Esophagus muscularis mucosa (tissue), 4 donors: ENCODE measurements at regions not wholly inside any gene's neighbourhood (a gene's known extent, or its start where the extent isn't known, plus 50 kb on each side); places are given as distances from the start of the nearest gene placed in this dataset.

Experiments used
- DNase-seq: peaks from one replicate; pipeline ENCODE4 v3.0.0-alpha.2; 2017; ENCODE audit errors: extremely low spot score
- H3K27ac ChIP-seq, 4 donors: fragments of 200-600 bp; sonication (generic); replicated peaks in 1 of 4; 1 replicate in 3 of 4; 2 replicates in 1 of 4; pipeline ENCODE4 v1.5.1; 2016 to 2019; ENCODE audit warnings: mild to moderate bottlenecking in 1 of 4
- H3K27me3 ChIP-seq, 4 donors: fragments of 200-600 bp; sonication (generic); one replicate each; pipeline versions ENCODE4 v1.5.1 to v1.6.0; 2016 to 2019
- H3K36me3 ChIP-seq, 4 donors: fragments of 200-600 bp; sonication (generic); one replicate each; pipeline ENCODE4 v1.5.1; 2016 to 2019
- H3K4me1 ChIP-seq, 4 donors: fragments of 200-600 bp; sonication (generic); one replicate each; pipeline ENCODE4 v1.5.1; 2016 to 2019
- H3K4me3 ChIP-seq, 4 donors: fragments of 200-600 bp; sonication (generic); 1 replicate in 2 of 4; 2 replicates in 2 of 4; pipeline ENCODE4 v1.5.1; 2016 to 2019; ENCODE audit warnings: mild to moderate bottlenecking in 4 of 4, moderate library complexity in 1 of 4
- H3K9me3 ChIP-seq, 4 donors: fragments of 200-600 bp; sonication (generic); 1 replicate in 3 of 4; 2 replicates in 1 of 4; pipeline ENCODE4 v1.5.1; 2016 to 2019
- CTCF ChIP-seq, 3 experiments: fragments of 200-600 bp in 2 of 3; fragments of 450-650 bp in 1 of 3; sonication (generic) in 2 of 3; IDR thresholded peaks; one replicate each; pipeline ENCODE4 v1.5.1; 2017 to 2019; ENCODE audit warnings: antibody characterized with exemption in 3 of 3, mild to moderate bottlenecking in 2 of 3, moderate library complexity in 1 of 3
- EP300 ChIP-seq: sonication (generic); formaldehyde crosslinking; IDR thresholded peaks from one replicate; pipeline ENCODE4 v1.6.1; 2017; ENCODE audit warnings: antibody characterized with exemption
- POLR2A ChIP-seq: fragments of 450-650 bp; IDR thresholded peaks from one replicate; pipeline ENCODE4 v1.6.1; 2017; ENCODE audit warnings: antibody characterized with exemption, moderate library complexity, mild to moderate bottlenecking, low read depth
- POLR2AphosphoS5 ChIP-seq, 2 donors: sonication (generic); formaldehyde crosslinking; IDR thresholded peaks; one replicate each; pipeline ENCODE4 v1.6.1; 2017; ENCODE audit warnings: antibody characterized with exemption in 2 of 2
- WGBS: methylation state at CpG from one replicate; pipeline ENCODE4 v1.1.5; 2018; 5-methylcytosine and 5-hydroxymethylcytosine counted together
- intact Hi-C: fragments of 100-400 bp; cut with DNase I; formaldehyde crosslinking; loops from one replicate; pipeline ENCODE4 v1.15.1; 2023

DNA sequence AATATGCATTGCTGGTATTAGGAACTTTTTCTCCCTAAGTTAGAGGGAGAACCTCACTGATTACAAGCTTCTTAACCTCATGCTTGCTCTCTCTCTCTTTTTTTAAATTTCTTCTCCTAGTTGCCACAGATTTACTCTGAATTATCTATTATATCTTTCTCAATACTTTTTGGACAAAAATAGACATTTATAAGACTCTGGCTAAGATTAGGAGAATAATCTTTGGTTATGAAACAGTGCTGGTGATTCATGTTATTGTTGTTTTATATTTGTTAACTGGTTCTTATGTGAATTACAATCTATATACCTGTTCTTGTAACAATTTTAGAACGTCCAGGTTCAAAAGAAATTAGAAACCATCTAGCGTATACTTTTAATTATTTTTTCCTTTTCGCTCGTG is 187.8 kb downstream of the OGFRL1 start:
- WGBS, result 95% methylated on average over 4 of the region's 4 CpGs
- DNase-seq, result no peak
- H3K9me3 ChIP-seq, result no peaks in the 10 kb centered on the region
- H3K4me1 ChIP-seq, result peaks cover 16 to 45% (median 32%) of the 10 kb centered on the region in 4 donors
- intact Hi-C loops, result loop anchor here (5.0 kb wide), 1 partner anchor 54 kb away; no protein-coding TSS in a partner anchor
- H3K4me3 ChIP-seq, result no peak overlapping the region
- no peak overlapping the region for H3K27ac ChIP-seq
- H3K27me3 ChIP-seq, result no peaks in the 10 kb centered on the region
- no peaks in the 10 kb centered on the region for H3K36me3 ChIP-seq
- TF ChIP-seq POLR2A (no peak), EP300 (no peak), CTCF (IDR thresholded peaks at IDR 0.05) (no peak), POLR2AphosphoS5 (IDR thresholded peaks at IDR 0.05) (no peak)

- H3K36me3 ChIP-seq, result no peaks in the 10 kb centered on the region
- intact Hi-C loops, result loop anchor here (5.0 kb wide), 1 partner anchor 55 kb away; no protein-coding TSS in a partner anchor
- no peak overlapping the region for H3K4me3 ChIP-seq
- no peak for TF ChIP-seq POLR2A
- TF ChIP-seq EP300, result no peak
- TF ChIP-seq CTCF (IDR thresholded peaks at IDR 0.05), result no peak
- no peak for TF ChIP-seq POLR2AphosphoS5 (IDR thresholded peaks at IDR 0.05)
- H3K27me3 ChIP-seq, result no peaks in the 10 kb centered on the region
- H3K9me3 ChIP-seq, result no peaks in the 10 kb centered on the region
- peak overlapping the region in 1 of 4 donors; percentile 19 for H3K27ac ChIP-seq
- peaks cover 17 to 47% (median 32%) of the 10 kb centered on the region in 4 donors for H3K4me1 ChIP-seq
- 88% methylated on average over 2 of the region's 2 CpGs for WGBS
- no peak for DNase-seq
These were observed 188.3 kb downstream of the OGFRL1 start for GRCh38 chr6:71476872-71477271.

- peaks cover 20 to 47% (median 32%) of the 10 kb centered on the region in 4 donors for H3K4me1 ChIP-seq
- TF ChIP-seq POLR2AphosphoS5 (IDR thresholded peaks at IDR 0.05), result peak in 1 of 2 donors; percentile 38
- TF ChIP-seq CTCF (IDR thresholded peaks at IDR 0.05), result no peak
- H3K27me3 ChIP-seq, result no peaks in the 10 kb centered on the region
- no peaks in the 10 kb centered on the region for H3K36me3 ChIP-seq
- intact Hi-C loops, result loop anchor here (5.0 kb wide), 1 partner anchor 57 kb away; no protein-coding TSS in a partner anchor
- no peaks in the 10 kb centered on the region for H3K9me3 ChIP-seq
- no peak overlapping the region for H3K4me3 ChIP-seq
- peak overlapping the region; percentile 64 to 74 (median 70) for H3K27ac ChIP-seq
- no peak for DNase-seq
- WGBS, result 43% methylated on average over 2 of the region's 2 CpGs
These were observed 190.4 kb downstream of the OGFRL1 start for GRCh38 chr6:71478834-71479541.

DNA sequence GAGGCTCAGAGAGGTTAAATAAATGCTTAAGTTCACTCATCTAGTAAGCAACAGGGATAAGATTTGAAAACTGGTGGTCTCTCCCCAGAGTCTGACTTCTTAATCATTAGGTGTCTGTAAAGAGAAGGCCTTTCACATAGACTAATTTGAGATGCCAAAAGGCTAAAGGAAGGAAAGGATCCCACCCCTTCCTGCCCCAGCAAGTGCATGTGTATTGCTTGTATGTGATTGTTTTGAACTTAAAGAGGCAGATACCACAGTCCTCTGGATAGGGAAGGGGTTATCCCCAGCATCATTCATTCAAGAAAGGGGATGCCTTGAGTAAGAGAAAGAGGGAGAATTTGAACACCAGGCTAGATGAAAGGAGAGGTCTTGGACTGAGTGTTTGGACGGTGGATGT is 192.0 kb downstream of the OGFRL1 start:
- Histone ChIP-seq H3K27me3 (no peaks in the 10 kb centered on the region), H3K27ac (peak overlapping the region in 3 of 4 donors; percentile 31 to 33 (median 32)), H3K9me3 (no peaks in the 10 kb centered on the region), H3K4me3 (no peak overlapping the region), H3K4me1 (peaks cover 20 to 47% (median 31%) of the 10 kb centered on the region in 4 donors), H3K36me3 (no peaks in the 10 kb centered on the region)
- WGBS, result 73% methylated on average over 1 of the region's 1 CpG
- no peak for TF ChIP-seq POLR2A
- no peak for TF ChIP-seq EP300
- no peak for TF ChIP-seq POLR2AphosphoS5 (IDR thresholded peaks at IDR 0.05)
- TF ChIP-seq CTCF (IDR thresholded peaks at IDR 0.05), result no peak
- DNase-seq, result no peak
- intact Hi-C loops, result no loop called here
